ENCODE measurements at regions not wholly inside any gene's neighbourhood (a gene's known extent, or its start where the extent isn't known, plus 50 kb on each side); places are given as distances from the start of the nearest gene placed in this dataset.

- TF ChIP-seq CTCF (IDR thresholded peaks at IDR 0.05) (no peak), POLR2A (IDR thresholded peaks at IDR 0.05) (no peak), EP300 (IDR thresholded peaks at IDR 0.05) (no peak), POLR2AphosphoS5 (IDR thresholded peaks at IDR 0.05) (no peak)
Observed at GRCh38 chr4:105042451-105042850, 104.2 kb upstream of the TET2 start.
